Muscle of leg (tissue), 3 donors: ENCODE measurements at regions not wholly inside any gene's neighbourhood (a gene's known extent, or its start where the extent isn't known, plus 50 kb on each side); places are given as distances from the start of the nearest gene placed in this dataset.
"Not testable (repeated sequence)": the region's sequence is repeated elsewhere in the genome, so short reads cannot be mapped to it uniquely, and the experiment has no call there.

ENCODE experiments used
- DNase-seq: peaks from one replicate; pipeline ENCODE4 v3.0.0; 2013
- H3K27ac ChIP-seq: one replicate; pipeline ENCODE4 v1.5.1; 2013; ENCODE audit warnings: mild to moderate bottlenecking, low read length, control low read depth
- H3K27me3 ChIP-seq: one replicate; pipeline ENCODE4 v1.6.1; 2013; ENCODE audit warnings: low read length; ENCODE audit not compliant: control insufficient read depth, insufficient read depth
- H3K36me3 ChIP-seq: one replicate; pipeline ENCODE4 v1.6.1; 2013; ENCODE audit warnings: low read length; ENCODE audit not compliant: control insufficient read depth, insufficient read depth
- H3K4me1 ChIP-seq: one replicate; pipeline ENCODE4 v1.6.1; 2013; ENCODE audit warnings: low read length; ENCODE audit not compliant: control insufficient read depth, insufficient read depth
- H3K4me3 ChIP-seq: one replicate; pipeline ENCODE4 v1.5.1; 2013; ENCODE audit warnings: low read length, control low read depth
- H3K9me3 ChIP-seq: replicated peaks from 2 replicates; pipeline ENCODE4 v1.6.1; 2013; ENCODE audit warnings: low read depth, low read length; ENCODE audit not compliant: control insufficient read depth
- WGBS: methylation state at CpG from one replicate; pipeline ENCODE4 v1.1.5; 2013; ENCODE audit warnings: missing lambda C conversion rate; ENCODE audit not compliant: insufficient coverage; 5-methylcytosine and 5-hydroxymethylcytosine counted together

DNA sequence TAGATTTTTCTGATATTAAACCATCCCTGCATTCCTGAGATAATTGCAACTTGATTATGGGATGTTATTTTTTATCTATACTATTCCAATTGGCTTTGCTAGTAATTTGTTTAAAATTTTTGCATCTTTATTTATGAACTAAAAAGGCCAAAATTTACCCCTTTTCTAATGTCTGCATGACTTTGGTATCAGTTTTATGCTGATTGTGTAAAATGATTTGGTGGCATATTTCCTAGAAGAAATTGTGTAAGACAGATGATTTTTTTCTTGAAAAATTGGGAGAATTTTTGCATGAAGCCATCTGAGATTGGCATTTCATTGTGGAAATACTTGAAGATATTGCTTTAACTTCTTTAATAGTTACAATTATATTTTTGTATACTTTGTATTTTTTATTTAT lies 183.8 kb upstream of the TBL1XR1 start:
- Histone ChIP-seq H3K36me3 (no peaks in the 10 kb centered on the region), H3K27ac (no peak overlapping the region), H3K9me3 (peaks cover 8% of the 10 kb centered on the region), H3K27me3 (no peaks in the 10 kb centered on the region), H3K4me3 (no peak overlapping the region), H3K4me1 (no peaks in the 10 kb centered on the region)
- DNase-seq, result no peak

DNA sequence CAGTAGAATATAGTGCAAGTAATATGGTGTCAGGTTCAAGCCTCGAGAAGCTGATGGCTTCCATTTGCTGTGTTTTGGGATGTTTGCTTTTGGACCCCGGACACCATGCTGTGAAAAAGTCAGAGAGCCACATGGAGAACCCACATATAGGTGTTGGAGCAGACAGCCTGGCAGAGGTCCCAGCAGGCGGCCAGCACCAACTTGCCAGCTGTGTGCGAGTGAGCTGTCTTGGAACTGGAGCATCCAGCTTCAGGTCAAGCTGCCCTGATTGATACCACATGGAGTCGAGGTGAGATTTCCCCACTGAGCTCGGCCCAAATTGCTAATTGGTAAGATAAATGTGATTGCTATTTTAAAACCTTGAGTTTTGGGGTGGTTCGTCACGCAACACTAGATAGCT lies 185.7 kb upstream of the TBL1XR1 start:
- Histone ChIP-seq H3K9me3 (peaks cover 8% of the 10 kb centered on the region), H3K4me3 (no peak overlapping the region), H3K27ac (no peak overlapping the region), H3K36me3 (no peaks in the 10 kb centered on the region), H3K4me1 (no peaks in the 10 kb centered on the region), H3K27me3 (no peaks in the 10 kb centered on the region)
- 82% methylated on average over 5 of the region's 8 CpGs for WGBS
- DNase-seq, result no peak

DNA sequence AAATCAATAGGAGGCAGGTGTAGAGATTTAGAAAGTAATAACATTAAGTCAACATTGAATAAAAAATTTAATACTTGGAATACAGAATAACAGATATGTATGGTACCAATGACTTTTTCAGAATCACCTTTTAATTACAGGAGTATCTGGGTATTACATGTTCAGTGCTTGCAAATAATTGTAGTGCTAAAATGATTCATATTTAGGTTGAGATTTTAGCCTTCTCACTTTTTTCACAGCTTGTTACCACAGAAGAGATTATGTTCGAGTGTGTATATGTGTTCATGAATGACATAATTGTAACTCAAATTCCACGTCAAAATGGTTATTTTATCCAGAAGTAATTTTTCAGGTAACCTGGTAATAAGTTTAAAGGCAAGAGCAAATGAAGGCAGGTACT lies 187.9 kb upstream of the TBL1XR1 start:
- no peak overlapping the region for H3K27ac ChIP-seq

DNA sequence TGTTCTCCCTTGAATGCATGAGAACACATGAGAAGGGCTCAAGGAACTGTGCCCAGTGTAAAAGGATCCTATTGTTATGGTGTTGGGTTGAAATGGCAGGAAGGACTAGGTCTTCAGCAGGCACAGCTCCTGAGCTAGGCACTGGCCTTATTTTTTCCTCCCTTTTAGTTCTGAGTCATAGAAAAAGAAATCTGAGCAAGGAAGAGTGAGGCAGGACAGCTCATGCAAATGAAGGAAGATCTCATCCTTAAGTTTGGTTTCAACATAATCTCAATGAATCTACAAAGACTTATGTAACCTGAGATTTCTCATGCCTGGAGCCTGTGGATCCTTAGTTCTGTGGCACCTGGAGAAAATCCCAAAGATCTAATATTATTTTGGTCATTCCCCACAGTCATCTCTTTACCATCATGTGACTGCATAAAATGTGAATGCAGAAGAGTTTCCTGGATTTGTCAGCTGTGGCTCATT lies 188.6 kb upstream of the TBL1XR1 start:
- Histone ChIP-seq H3K36me3 (no peaks in the 10 kb centered on the region), H3K4me3 (no peak overlapping the region), H3K4me1 (no peaks in the 10 kb centered on the region), H3K27ac (no peak overlapping the region), H3K27me3 (no peaks in the 10 kb centered on the region), H3K9me3 (peaks cover 3% of the 10 kb centered on the region)
- no peak for DNase-seq

More for the DNA sequence above, 187.9 kb upstream of the TBL1XR1 start:
- DNase-seq, result no peak
- no peaks in the 10 kb centered on the region for H3K36me3 ChIP-seq
- peaks cover 8% of the 10 kb centered on the region for H3K9me3 ChIP-seq
- no peak overlapping the region for H3K4me3 ChIP-seq
- no peaks in the 10 kb centered on the region for H3K4me1 ChIP-seq
- H3K27me3 ChIP-seq, result no peaks in the 10 kb centered on the region
- no CpG with 5 or more reads among the region's 2 CpGs for WGBS

DNA sequence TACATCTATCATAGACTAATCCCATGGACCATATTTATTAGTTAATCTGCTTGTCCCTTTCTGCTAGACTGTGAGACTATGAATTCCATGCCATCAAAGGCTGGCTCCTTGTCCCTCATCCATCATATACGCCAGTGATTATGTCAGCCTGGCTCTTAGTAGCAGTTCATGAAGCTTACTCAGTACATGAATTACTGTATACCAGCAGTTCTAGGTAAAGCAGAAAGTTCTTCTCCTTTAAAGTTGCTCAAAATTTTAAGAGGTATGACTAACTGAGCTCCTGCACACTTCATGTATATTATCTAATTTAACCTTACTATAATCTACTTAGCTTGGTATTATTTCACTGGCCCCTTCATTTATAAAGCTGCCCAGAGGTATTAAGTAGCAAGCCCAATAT lies 190.9 kb upstream of the TBL1XR1 start:
- Histone ChIP-seq H3K27ac (no peak overlapping the region), H3K27me3 (no peaks in the 10 kb centered on the region), H3K9me3 (no peaks in the 10 kb centered on the region), H3K4me3 (no peak overlapping the region), H3K36me3 (no peaks in the 10 kb centered on the region), H3K4me1 (no peaks in the 10 kb centered on the region)
- no peak for DNase-seq
- no CpG with 5 or more reads among the region's 1 CpG for WGBS

DNA sequence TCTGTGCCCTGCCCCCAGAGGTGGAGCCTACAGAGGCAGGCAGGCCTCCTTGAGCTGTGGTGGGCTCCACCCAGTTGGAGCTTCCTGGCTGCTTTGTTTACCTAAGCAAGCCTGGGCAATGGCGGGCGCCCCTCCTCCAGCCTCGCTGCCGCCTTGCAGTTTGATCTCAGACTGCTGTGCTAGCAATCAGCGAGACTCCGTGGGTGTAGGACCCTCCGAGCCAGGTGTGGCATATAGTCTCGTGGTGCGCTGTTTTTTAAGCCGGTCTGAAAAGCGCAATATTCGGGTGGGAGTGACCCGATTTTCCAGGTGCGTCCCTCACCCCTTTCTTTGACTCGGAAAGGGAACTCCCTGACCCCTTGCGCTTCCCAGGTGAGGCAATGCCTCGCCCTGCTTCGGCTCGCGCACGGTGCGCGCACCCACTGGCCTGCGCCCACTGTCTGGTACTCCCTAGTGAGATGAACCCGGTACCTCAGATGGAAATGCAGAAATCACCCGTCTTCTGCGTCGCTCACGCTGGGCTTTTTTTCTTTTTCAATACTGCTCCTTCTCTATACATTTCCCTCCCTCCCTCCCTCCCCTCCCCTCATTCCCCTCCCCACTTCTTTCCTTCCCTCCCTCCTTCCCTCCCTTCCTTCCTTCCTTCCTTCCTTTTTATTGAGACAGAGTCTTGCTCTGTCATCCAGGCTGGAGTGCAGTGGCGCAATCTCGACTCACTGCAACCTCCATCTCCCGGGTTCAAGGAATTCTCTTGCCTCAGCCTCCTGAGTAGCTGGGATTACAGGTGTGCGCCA lies 197.1 kb upstream of the TBL1XR1 start:
- H3K9me3 ChIP-seq, H3K36me3 ChIP-seq, DNase-seq, H3K27me3 ChIP-seq, H3K27ac ChIP-seq, H3K4me3 ChIP-seq, H3K4me1 ChIP-seq: not testable (repeated sequence)
- WGBS, result 98% methylated on average over 9 of the region's 33 CpGs

DNA sequence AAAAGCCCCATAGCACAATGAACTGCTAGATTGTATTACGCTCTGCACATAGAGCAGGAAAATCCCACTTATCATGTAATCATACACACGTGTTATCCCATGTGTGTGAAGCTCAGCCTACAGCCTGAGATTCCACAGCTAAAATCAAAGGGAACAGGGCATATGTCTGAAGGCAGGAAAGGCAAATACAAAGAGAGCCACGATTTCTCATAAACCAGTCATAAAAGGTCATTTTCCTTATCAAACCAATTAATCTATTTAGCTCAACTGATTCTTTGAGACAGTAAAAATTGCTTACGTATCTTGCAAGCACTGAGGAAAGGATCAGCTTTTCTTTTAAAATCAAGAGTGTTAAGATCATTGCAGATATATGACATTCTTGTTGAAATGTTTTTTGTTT lies 199.5 kb upstream of the TBL1XR1 start:
- WGBS, result 50% methylated on average over 1 of the region's 4 CpGs
- Histone ChIP-seq H3K4me1 (no peaks in the 10 kb centered on the region), H3K4me3 (no peak overlapping the region), H3K27me3 (no peaks in the 10 kb centered on the region), H3K36me3 (no peaks in the 10 kb centered on the region), H3K9me3 (no peaks in the 10 kb centered on the region), H3K27ac (no peak overlapping the region)
- DNase-seq, result no peak

DNA sequence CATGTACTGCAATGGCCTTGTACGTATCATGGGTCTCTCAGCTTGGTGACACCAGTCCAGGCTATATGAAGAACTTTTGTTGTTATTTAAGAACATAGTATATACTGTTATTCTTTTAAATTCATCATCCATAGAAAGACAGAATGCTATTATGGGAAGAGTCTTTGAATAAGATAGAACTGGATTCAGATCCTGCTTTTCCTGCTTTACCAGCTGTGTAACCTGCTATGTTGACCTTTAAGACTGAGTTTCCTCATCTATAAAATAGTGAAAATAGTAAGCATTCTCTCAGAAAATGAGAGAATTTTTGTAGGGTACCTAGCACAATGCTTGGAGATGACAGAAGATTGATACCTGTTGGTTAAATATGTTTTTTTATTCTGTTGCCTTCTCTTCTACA lies 204.1 kb upstream of the TBL1XR1 start:
- WGBS, result no CpG with 5 or more reads among the region's 1 CpG

DNA sequence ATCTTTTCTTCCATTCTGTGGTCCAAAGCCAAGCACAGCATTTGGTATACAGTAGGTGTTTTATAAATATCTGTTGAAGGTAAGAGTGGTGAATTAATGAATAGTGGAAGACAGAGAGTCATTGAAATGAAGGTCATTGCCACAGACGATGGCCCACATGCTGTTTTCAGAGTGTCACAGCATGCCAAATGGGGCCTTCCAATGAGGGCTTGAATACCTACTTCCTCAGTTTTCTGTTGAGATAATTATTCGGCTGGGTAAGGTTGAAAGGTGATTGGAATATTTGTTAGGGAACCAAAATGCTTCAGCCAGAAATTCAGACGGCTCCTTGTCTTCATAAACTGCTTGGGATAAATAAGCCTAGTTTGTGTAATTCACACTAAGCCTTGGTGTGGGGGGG lies 205.3 kb upstream of the TBL1XR1 start:
- Histone ChIP-seq H3K4me1 (no peaks in the 10 kb centered on the region), H3K36me3 (no peaks in the 10 kb centered on the region), H3K4me3 (no peak overlapping the region), H3K27me3 (no peaks in the 10 kb centered on the region), H3K9me3 (no peaks in the 10 kb centered on the region), H3K27ac (no peak overlapping the region)
- DNase-seq, result no peak
- WGBS, result 79% methylated on average over 2 of the region's 3 CpGs

More for the DNA sequence above, 204.1 kb upstream of the TBL1XR1 start:
- DNase-seq, result no peak
- H3K27ac ChIP-seq, result no peak overlapping the region
- H3K4me1 ChIP-seq, result no peaks in the 10 kb centered on the region
- H3K27me3 ChIP-seq, result no peaks in the 10 kb centered on the region
- no peak overlapping the region for H3K4me3 ChIP-seq
- no peaks in the 10 kb centered on the region for H3K36me3 ChIP-seq
- no peaks in the 10 kb centered on the region for H3K9me3 ChIP-seq

DNA sequence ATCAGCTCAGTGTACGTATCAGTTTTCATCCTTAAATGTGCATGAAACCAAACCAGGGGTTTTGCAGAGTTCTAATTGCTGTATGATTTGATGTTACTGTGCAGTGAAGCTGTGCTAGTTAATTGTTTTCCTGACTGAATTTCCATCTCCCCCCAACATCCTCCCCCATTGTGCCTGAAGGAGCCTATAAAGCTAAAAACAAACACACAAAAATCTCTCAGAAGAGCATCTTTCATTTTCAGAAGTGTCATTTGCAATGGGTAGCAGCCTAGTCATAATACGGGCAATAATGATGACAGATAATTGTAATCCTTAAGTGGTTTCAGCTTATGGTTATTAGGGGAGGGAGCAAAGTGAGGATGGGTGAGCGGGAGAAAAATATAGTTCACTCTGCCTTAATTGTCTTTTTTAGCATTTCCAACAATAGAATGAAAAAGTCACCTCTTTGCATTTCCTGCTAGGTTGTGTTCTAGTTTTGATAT lies 207.9 kb upstream of the TBL1XR1 start:
- H3K4me1 ChIP-seq, result no peaks in the 10 kb centered on the region
- DNase-seq, result no peak
- no CpG with 5 or more reads among the region's 3 CpGs for WGBS
- H3K27me3 ChIP-seq, result no peaks in the 10 kb centered on the region
- no peaks in the 10 kb centered on the region for H3K36me3 ChIP-seq
- no peak overlapping the region for H3K27ac ChIP-seq
- H3K9me3 ChIP-seq, result no peaks in the 10 kb centered on the region
- no peak overlapping the region for H3K4me3 ChIP-seq

DNA sequence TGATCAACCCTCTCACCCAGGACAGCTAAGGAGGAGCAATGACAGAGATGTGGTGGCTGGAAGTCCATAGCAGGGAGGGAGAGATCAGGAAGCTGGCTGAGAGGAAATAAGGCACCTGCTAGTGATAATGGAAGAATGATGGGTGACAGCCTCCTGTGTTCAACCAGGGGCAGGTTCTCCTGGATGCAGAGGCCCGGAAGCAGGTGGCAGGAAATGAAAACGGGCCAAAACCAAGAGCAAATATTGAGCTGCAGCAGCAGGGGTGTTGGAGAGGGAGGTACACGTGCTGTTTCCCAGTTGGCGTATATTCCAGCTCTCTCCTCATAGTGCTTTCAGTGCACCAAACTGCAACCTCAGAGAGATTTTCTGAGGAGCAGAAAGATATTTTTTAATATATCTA lies 213.4 kb upstream of the TBL1XR1 start:
- no peak overlapping the region for H3K27ac ChIP-seq
- H3K9me3 ChIP-seq, result no peaks in the 10 kb centered on the region
- H3K36me3 ChIP-seq, result no peaks in the 10 kb centered on the region
- H3K27me3 ChIP-seq, result no peaks in the 10 kb centered on the region
- WGBS, result no CpG with 5 or more reads among the region's 4 CpGs
- no peaks in the 10 kb centered on the region for H3K4me1 ChIP-seq
- DNase-seq, result no peak
- no peak overlapping the region for H3K4me3 ChIP-seq
